ENCODE measurements at regions not wholly inside any gene's neighbourhood (a gene's known extent, or its start where the extent isn't known, plus 50 kb on each side); places are given as distances from the start of the nearest gene placed in this dataset.
A peak's percentile ranks its signal among the peaks of the same experiment; 100 is the strongest.

GRCh38 chr10:27451054-27451453 lies 53.0 kb upstream of the RAB18 start:
- no peaks in the 10 kb centered on the region for H3K36me3 ChIP-seq (ENCODE audit: control insufficient read depth in 2 of 2, insufficient read depth in 2 of 2, low read length in 2 of 2)
- H3K27me3 ChIP-seq (ENCODE audit: control insufficient read depth in 1 of 2, insufficient read depth in 2 of 2, low read length in 2 of 2) = no peaks in the 10 kb centered on the region
- no peaks in the 10 kb centered on the region for H3K9me3 ChIP-seq (ENCODE audit: control insufficient read depth in 2 of 2, low read length in 2 of 2)
- no peak overlapping the region for H3K27ac ChIP-seq (ENCODE audit: low read length)
- H3K9ac ChIP-seq (ENCODE audit: low read length in 2 of 2) = no peak overlapping the region
- H3K4me3 ChIP-seq (ENCODE audit: low read length in 2 of 2) = no peak overlapping the region
- no peaks in the 10 kb centered on the region for H3K4me1 ChIP-seq (ENCODE audit: control insufficient read depth, insufficient read depth, low read length)

- H3K9ac ChIP-seq (ENCODE audit: low read length in 2 of 2) = no peak overlapping the region
- no peaks in the 10 kb centered on the region for H3K27me3 ChIP-seq (ENCODE audit: control insufficient read depth in 1 of 2, insufficient read depth in 2 of 2, low read length in 2 of 2)
- H3K9me3 ChIP-seq (ENCODE audit: control insufficient read depth in 2 of 2, low read length in 2 of 2) = no peaks in the 10 kb centered on the region
- H3K4me3 ChIP-seq (ENCODE audit: low read length in 2 of 2) = no peak overlapping the region
- H3K36me3 ChIP-seq (ENCODE audit: control insufficient read depth in 2 of 2, insufficient read depth in 2 of 2, low read length in 2 of 2) = no peaks in the 10 kb centered on the region
- no peak overlapping the region for H3K27ac ChIP-seq (ENCODE audit: low read length)
- no peaks in the 10 kb centered on the region for H3K4me1 ChIP-seq (ENCODE audit: control insufficient read depth, insufficient read depth, low read length)
Measured at GRCh38 chr10:27450225-27450624, 53.9 kb upstream of the RAB18 start.

- no peaks in the 10 kb centered on the region for H3K36me3 ChIP-seq (ENCODE audit: control insufficient read depth in 2 of 2, insufficient read depth in 2 of 2, low read length in 2 of 2)
- H3K27ac ChIP-seq (ENCODE audit: low read length) = no peak overlapping the region
- H3K9ac ChIP-seq (ENCODE audit: low read length in 2 of 2) = no peak overlapping the region
- H3K4me1 ChIP-seq (ENCODE audit: control insufficient read depth, insufficient read depth, low read length) = no peaks in the 10 kb centered on the region
- no peaks in the 10 kb centered on the region for H3K27me3 ChIP-seq (ENCODE audit: control insufficient read depth in 1 of 2, insufficient read depth in 2 of 2, low read length in 2 of 2)
- H3K4me3 ChIP-seq (ENCODE audit: low read length in 2 of 2) = no peak overlapping the region
- no peaks in the 10 kb centered on the region for H3K9me3 ChIP-seq (ENCODE audit: control insufficient read depth in 2 of 2, low read length in 2 of 2)
Measured at GRCh38 chr10:27449571-27449970, 54.5 kb upstream of the RAB18 start.

- no peak overlapping the region for H3K4me3 ChIP-seq (ENCODE audit: low read length in 2 of 2)
- H3K27ac ChIP-seq (ENCODE audit: low read length) = no peak overlapping the region
- H3K27me3 ChIP-seq (ENCODE audit: control insufficient read depth in 1 of 2, insufficient read depth in 2 of 2, low read length in 2 of 2) = no peaks in the 10 kb centered on the region
- no peaks in the 10 kb centered on the region for H3K36me3 ChIP-seq (ENCODE audit: control insufficient read depth in 2 of 2, insufficient read depth in 2 of 2, low read length in 2 of 2)
- H3K9me3 ChIP-seq (ENCODE audit: control insufficient read depth in 2 of 2, low read length in 2 of 2) = no peaks in the 10 kb centered on the region
- no peak overlapping the region for H3K9ac ChIP-seq (ENCODE audit: low read length in 2 of 2)
- no peaks in the 10 kb centered on the region for H3K4me1 ChIP-seq (ENCODE audit: control insufficient read depth, insufficient read depth, low read length)
Measured at GRCh38 chr10:27448921-27449320, 55.2 kb upstream of the RAB18 start.

- no peaks in the 10 kb centered on the region for H3K36me3 ChIP-seq (ENCODE audit: control insufficient read depth in 2 of 2, insufficient read depth in 2 of 2, low read length in 2 of 2)
- no peak overlapping the region for H3K27ac ChIP-seq (ENCODE audit: low read length)
- no peak overlapping the region for H3K4me3 ChIP-seq (ENCODE audit: low read length in 2 of 2)
- no peaks in the 10 kb centered on the region for H3K27me3 ChIP-seq (ENCODE audit: control insufficient read depth in 1 of 2, insufficient read depth in 2 of 2, low read length in 2 of 2)
- H3K9me3 ChIP-seq (ENCODE audit: control insufficient read depth in 2 of 2, low read length in 2 of 2) = no peaks in the 10 kb centered on the region
- no peaks in the 10 kb centered on the region for H3K4me1 ChIP-seq (ENCODE audit: control insufficient read depth, insufficient read depth, low read length)
- H3K9ac ChIP-seq (ENCODE audit: low read length in 2 of 2) = no peak overlapping the region
Measured at GRCh38 chr10:27447540-27447939, 56.6 kb upstream of the RAB18 start.

- Histone ChIP-seq H3K4me1 (ENCODE audit: control insufficient read depth, insufficient read depth, low read length) (no peaks in the 10 kb centered on the region), H3K36me3 (ENCODE audit: control insufficient read depth in 2 of 2, insufficient read depth in 2 of 2, low read length in 2 of 2) (no peaks in the 10 kb centered on the region), H3K4me3 (ENCODE audit: low read length in 2 of 2) (peak overlapping the region in 1 of 2 donors; percentile 17), H3K9ac (ENCODE audit: low read length in 2 of 2) (peak overlapping the region in 1 of 2 donors; percentile 30), H3K27ac (ENCODE audit: low read length) (peak overlapping the region; percentile 31), H3K9me3 (ENCODE audit: control insufficient read depth in 2 of 2, low read length in 2 of 2) (no peaks in the 10 kb centered on the region), H3K27me3 (ENCODE audit: control insufficient read depth in 1 of 2, insufficient read depth in 2 of 2, low read length in 2 of 2) (no peaks in the 10 kb centered on the region)
Measured at GRCh38 chr10:27446091-27446918, 57.8 kb upstream of the RAB18 start.

- Histone ChIP-seq H3K9me3 (ENCODE audit: control insufficient read depth in 2 of 2, low read length in 2 of 2) (no peaks in the 10 kb centered on the region), H3K4me1 (ENCODE audit: control insufficient read depth, insufficient read depth, low read length) (no peaks in the 10 kb centered on the region), H3K27me3 (ENCODE audit: control insufficient read depth in 1 of 2, insufficient read depth in 2 of 2, low read length in 2 of 2) (no peaks in the 10 kb centered on the region), H3K9ac (ENCODE audit: low read length in 2 of 2) (no peak overlapping the region), H3K27ac (ENCODE audit: low read length) (no peak overlapping the region), H3K36me3 (ENCODE audit: control insufficient read depth in 2 of 2, insufficient read depth in 2 of 2, low read length in 2 of 2) (no peaks in the 10 kb centered on the region), H3K4me3 (ENCODE audit: low read length in 2 of 2) (no peak overlapping the region)
Measured at GRCh38 chr10:27445070-27445469, 59.0 kb upstream of the RAB18 start.

GRCh38 chr10:27440478-27440877 lies 63.6 kb upstream of the RAB18 start:
- H3K27me3 ChIP-seq (ENCODE audit: control insufficient read depth in 1 of 2, insufficient read depth in 2 of 2, low read length in 2 of 2) = no peaks in the 10 kb centered on the region
- no peak overlapping the region for H3K27ac ChIP-seq (ENCODE audit: low read length)
- H3K9me3 ChIP-seq (ENCODE audit: control insufficient read depth in 2 of 2, low read length in 2 of 2) = no peaks in the 10 kb centered on the region
- no peaks in the 10 kb centered on the region for H3K36me3 ChIP-seq (ENCODE audit: control insufficient read depth in 2 of 2, insufficient read depth in 2 of 2, low read length in 2 of 2)
- H3K9ac ChIP-seq (ENCODE audit: low read length in 2 of 2) = no peak overlapping the region
- no peak overlapping the region for H3K4me3 ChIP-seq (ENCODE audit: low read length in 2 of 2)
- H3K4me1 ChIP-seq (ENCODE audit: control insufficient read depth, insufficient read depth, low read length) = no peaks in the 10 kb centered on the region

GRCh38 chr10:27440021-27440420 lies 64.1 kb upstream of the RAB18 start:
- no peak overlapping the region for H3K9ac ChIP-seq (ENCODE audit: low read length in 2 of 2)
- no peaks in the 10 kb centered on the region for H3K27me3 ChIP-seq (ENCODE audit: control insufficient read depth in 1 of 2, insufficient read depth in 2 of 2, low read length in 2 of 2)
- no peak overlapping the region for H3K27ac ChIP-seq (ENCODE audit: low read length)
- H3K4me1 ChIP-seq (ENCODE audit: control insufficient read depth, insufficient read depth, low read length) = no peaks in the 10 kb centered on the region
- H3K4me3 ChIP-seq (ENCODE audit: low read length in 2 of 2) = no peak overlapping the region
- no peaks in the 10 kb centered on the region for H3K9me3 ChIP-seq (ENCODE audit: control insufficient read depth in 2 of 2, low read length in 2 of 2)
- H3K36me3 ChIP-seq (ENCODE audit: control insufficient read depth in 2 of 2, insufficient read depth in 2 of 2, low read length in 2 of 2) = no peaks in the 10 kb centered on the region

GRCh38 chr10:27439101-27439500 lies 65.0 kb upstream of the RAB18 start:
- H3K9me3 ChIP-seq (ENCODE audit: control insufficient read depth in 2 of 2, low read length in 2 of 2) = no peaks in the 10 kb centered on the region
- H3K36me3 ChIP-seq (ENCODE audit: control insufficient read depth in 2 of 2, insufficient read depth in 2 of 2, low read length in 2 of 2) = no peaks in the 10 kb centered on the region
- H3K27ac ChIP-seq (ENCODE audit: low read length) = no peak overlapping the region
- no peak overlapping the region for H3K9ac ChIP-seq (ENCODE audit: low read length in 2 of 2)
- no peaks in the 10 kb centered on the region for H3K4me1 ChIP-seq (ENCODE audit: control insufficient read depth, insufficient read depth, low read length)
- no peaks in the 10 kb centered on the region for H3K27me3 ChIP-seq (ENCODE audit: control insufficient read depth in 1 of 2, insufficient read depth in 2 of 2, low read length in 2 of 2)
- H3K4me3 ChIP-seq (ENCODE audit: low read length in 2 of 2) = no peak overlapping the region

GRCh38 chr10:27437775-27438174 lies 66.3 kb upstream of the RAB18 start:
- Histone ChIP-seq H3K9ac (ENCODE audit: low read length in 2 of 2) (no peak overlapping the region), H3K9me3 (ENCODE audit: control insufficient read depth in 2 of 2, low read length in 2 of 2) (no peaks in the 10 kb centered on the region), H3K4me1 (ENCODE audit: control insufficient read depth, insufficient read depth, low read length) (no peaks in the 10 kb centered on the region), H3K27ac (ENCODE audit: low read length) (no peak overlapping the region), H3K36me3 (ENCODE audit: control insufficient read depth in 2 of 2, insufficient read depth in 2 of 2, low read length in 2 of 2) (no peaks in the 10 kb centered on the region), H3K27me3 (ENCODE audit: control insufficient read depth in 1 of 2, insufficient read depth in 2 of 2, low read length in 2 of 2) (no peaks in the 10 kb centered on the region), H3K4me3 (ENCODE audit: low read length in 2 of 2) (no peak overlapping the region)
